Trophoblast cell (in vitro differentiated cells and primary cell): ENCODE measurements at regions not wholly inside any gene's neighbourhood (a gene's known extent, or its start where the extent isn't known, plus 50 kb on each side); places are given as distances from the start of the nearest gene placed in this dataset.
A peak's percentile ranks its signal among the peaks of the same experiment; 100 is the strongest.

Source experiments
- DNase-seq, 2 donors: peaks; one replicate each; pipeline ENCODE4 v3.0.0-alpha.2; 2016
- H2AFZ ChIP-seq: 2 replicates; pipeline ENCODE4 v1.6.1; 2013; ENCODE audit warnings: low read length, moderate library complexity, mild to moderate bottlenecking; ENCODE audit not compliant: insufficient read depth, poor library complexity
- H2AK5ac ChIP-seq: 2 replicates; pipeline ENCODE4 v1.6.1; 2013; ENCODE audit warnings: mild to moderate bottlenecking, low read length
- H2BK120ac ChIP-seq: 2 replicates; pipeline ENCODE4 v1.6.1; 2013; ENCODE audit warnings: low read length, mild to moderate bottlenecking, moderate library complexity; ENCODE audit not compliant: insufficient read depth, poor library complexity
- H2BK12ac ChIP-seq: 2 replicates; pipeline ENCODE4 v1.6.1; 2013; ENCODE audit warnings: mild to moderate bottlenecking, low read length, moderate library complexity
- H2BK5ac ChIP-seq: 2 replicates; pipeline ENCODE4 v1.6.1; 2013; ENCODE audit warnings: low read length, low read depth, moderate library complexity, mild to moderate bottlenecking; ENCODE audit not compliant: poor library complexity
- H3K14ac ChIP-seq: 2 replicates; pipeline ENCODE4 v1.6.1; 2013; ENCODE audit warnings: mild to moderate bottlenecking, low read length
- H3K18ac ChIP-seq: 2 replicates; pipeline ENCODE4 v1.6.1; 2013; ENCODE audit warnings: mild to moderate bottlenecking, low read length
- H3K23ac ChIP-seq: 2 replicates; pipeline ENCODE4 v1.6.1; 2013; ENCODE audit warnings: low read length
- H3K27ac ChIP-seq: 2 replicates; pipeline ENCODE4 v1.5.1; 2013; ENCODE audit warnings: low read depth, mild to moderate bottlenecking, inconsistent platforms, low read length, moderate library complexity
- H3K27me3 ChIP-seq: 2 replicates; pipeline ENCODE4 v1.6.1; 2013; ENCODE audit warnings: inconsistent platforms, mild to moderate bottlenecking, low read length, moderate library complexity; ENCODE audit not compliant: insufficient read depth
- H3K36me3 ChIP-seq, 2 experiments: 1 replicate in 1 of 2; 2 replicates in 1 of 2; pipeline ENCODE4 v1.6.1; 2013; ENCODE audit warnings: low read length in 2 of 2, mild to moderate bottlenecking in 2 of 2, moderate library complexity in 1 of 2; ENCODE audit not compliant: insufficient read depth in 2 of 2, control insufficient read depth in 1 of 2
- H3K4ac ChIP-seq: 2 replicates; pipeline ENCODE4 v1.6.1; 2013; ENCODE audit warnings: low read depth, mild to moderate bottlenecking, low read length, moderate library complexity
- H3K4me1 ChIP-seq, 2 experiments: 1 replicate in 1 of 2; 2 replicates in 1 of 2; pipeline ENCODE4 v1.6.1; 2013; ENCODE audit warnings: low read length in 2 of 2, mild to moderate bottlenecking in 2 of 2, moderate library complexity in 1 of 2; ENCODE audit not compliant: insufficient read depth in 2 of 2, control insufficient read depth in 1 of 2
- H3K4me2 ChIP-seq: 2 replicates; pipeline ENCODE4 v1.6.1; 2013; ENCODE audit warnings: inconsistent platforms, mild to moderate bottlenecking, low read length, moderate library complexity
- H3K4me3 ChIP-seq: 2 replicates; pipeline ENCODE4 v1.5.1; 2013; ENCODE audit warnings: mild to moderate bottlenecking, low read depth, low read length, inconsistent platforms
- H3K79me1 ChIP-seq: one replicate; pipeline ENCODE4 v1.6.1; 2013; ENCODE audit warnings: low read length
- H3K79me2 ChIP-seq: 2 replicates; pipeline ENCODE4 v1.6.1; 2013; ENCODE audit warnings: low read length, mild to moderate bottlenecking; ENCODE audit not compliant: control insufficient read depth, insufficient read depth, poor library complexity
- H3K9ac ChIP-seq: 2 replicates; pipeline ENCODE4 v1.6.1; 2013; ENCODE audit warnings: mild to moderate bottlenecking, low read length
- H3K9me3 ChIP-seq: 2 replicates; pipeline ENCODE4 v1.6.1; 2013; ENCODE audit warnings: low read depth, mild to moderate bottlenecking, control low read depth, inconsistent platforms, low read length; ENCODE audit not compliant: insufficient read depth
- H4K12ac ChIP-seq: 2 replicates; pipeline ENCODE4 v1.6.1; 2013; ENCODE audit warnings: low read depth, mild to moderate bottlenecking, low read length, moderate library complexity
- H4K8ac ChIP-seq: 2 replicates; pipeline ENCODE4 v1.6.1; 2013; ENCODE audit warnings: low read depth, mild to moderate bottlenecking, low read length, moderate library complexity
- H4K91ac ChIP-seq: one replicate; pipeline ENCODE4 v1.6.1; 2013; ENCODE audit warnings: low read depth, mild to moderate bottlenecking, low read length, moderate library complexity
- WGBS: extraction: QIAGEN DNeasy Blood & Tissue Kit; methylation state at CpG from one replicate; pipeline ENCODE4 v1.1.7; 2013; ENCODE audit warnings: missing lambda C conversion rate; ENCODE audit not compliant: insufficient read length, insufficient coverage; ENCODE audit errors: extremely low coverage; 5-methylcytosine and 5-hydroxymethylcytosine counted together

- WGBS: no CpG with 5 or more reads among the region's 9 CpGs
Observed at GRCh38 chr2:58976375-58977071, 735.4 kb upstream of the FANCL start.

GRCh38 chr2:58974881-58975280 is 733.8 kb upstream of the FANCL start:
- peak overlapping the region; percentile 46 for H3K18ac ChIP-seq
- peak overlapping the region; percentile 26 for H4K8ac ChIP-seq
- no peaks in the 10 kb centered on the region for H3K36me3 ChIP-seq
- no peaks in the 10 kb centered on the region for H3K79me2 ChIP-seq
- no peak overlapping the region for H4K12ac ChIP-seq
- no CpG with 5 or more reads among the region's 7 CpGs for WGBS
- peak overlapping the region; percentile 58 for H3K4ac ChIP-seq
- H3K27me3 ChIP-seq: no peaks in the 10 kb centered on the region
- no peaks in the 10 kb centered on the region for H3K9me3 ChIP-seq
- H3K79me1 ChIP-seq: peaks cover 13% of the 10 kb centered on the region
- no peak for DNase-seq
- H2BK120ac ChIP-seq: peak overlapping the region; percentile 95
- no peak overlapping the region for H3K4me2 ChIP-seq
- H3K9ac ChIP-seq: no peak overlapping the region
- H3K23ac ChIP-seq: no peak overlapping the region
- peak overlapping the region; percentile 97 for H4K91ac ChIP-seq
- H3K4me1 ChIP-seq: peaks cover 8 to 11% of the 10 kb centered on the region in 2 experiments
- H2AFZ ChIP-seq: no peak overlapping the region
- H2AK5ac ChIP-seq: peak overlapping the region; percentile 82
- H2BK5ac ChIP-seq: peak overlapping the region; percentile 75
- H3K4me3 ChIP-seq: no peak overlapping the region
- H3K14ac ChIP-seq: peak overlapping the region; percentile 75
- no peak overlapping the region for H3K27ac ChIP-seq
- peak overlapping the region; percentile 100 for H2BK12ac ChIP-seq

More at GRCh38 chr2:58976375-58977071, 735.4 kb upstream of the FANCL start:
- no peaks in the 10 kb centered on the region for H3K9me3 ChIP-seq
- no peak overlapping the region for H2AFZ ChIP-seq
- no peak overlapping the region for H3K23ac ChIP-seq
- no peaks in the 10 kb centered on the region for H3K36me3 ChIP-seq
- no peak overlapping the region for H2BK5ac ChIP-seq
- H3K27me3 ChIP-seq: no peaks in the 10 kb centered on the region
- H4K8ac ChIP-seq: no peak overlapping the region
- no peak overlapping the region for H3K14ac ChIP-seq
- H2BK12ac ChIP-seq: no peak overlapping the region
- peak in 1 of 2 donors; percentile 7 for DNase-seq
- H3K4me1 ChIP-seq: peaks cover 8 to 11% of the 10 kb centered on the region in 2 experiments
- no peaks in the 10 kb centered on the region for H3K79me2 ChIP-seq
- no peak overlapping the region for H3K27ac ChIP-seq
- no peak overlapping the region for H4K91ac ChIP-seq
- no peak overlapping the region for H3K4me2 ChIP-seq
- H2BK120ac ChIP-seq: no peak overlapping the region
- H3K79me1 ChIP-seq: peaks cover 13% of the 10 kb centered on the region
- H2AK5ac ChIP-seq: no peak overlapping the region
- H3K4ac ChIP-seq: no peak overlapping the region
- no peak overlapping the region for H4K12ac ChIP-seq
- no peak overlapping the region for H3K9ac ChIP-seq
- H3K18ac ChIP-seq: no peak overlapping the region
- H3K4me3 ChIP-seq: no peak overlapping the region

GRCh38 chr2:58974426-58974825 is 733.3 kb upstream of the FANCL start:
- DNase-seq: no peak
- WGBS: no CpG with 5 or more reads among the region's 2 CpGs

GRCh38 chr2:58973811-58974281 is 732.7 kb upstream of the FANCL start:
- Histone ChIP-seq H2BK5ac (no peak overlapping the region), H3K14ac (no peak overlapping the region), H2BK12ac (no peak overlapping the region), H3K4me1 (peaks cover 8 to 11% of the 10 kb centered on the region in 2 experiments), H3K23ac (no peak overlapping the region), H3K4ac (no peak overlapping the region), H2AFZ (no peak overlapping the region), H3K27ac (peak overlapping the region; percentile 87), H2BK120ac (no peak overlapping the region), H3K79me2 (no peaks in the 10 kb centered on the region), H3K4me2 (no peak overlapping the region), H4K8ac (no peak overlapping the region), H4K12ac (no peak overlapping the region), H3K9me3 (no peaks in the 10 kb centered on the region), H4K91ac (no peak overlapping the region), H3K79me1 (peaks cover 13% of the 10 kb centered on the region), H3K18ac (no peak overlapping the region), H3K9ac (no peak overlapping the region), H3K27me3 (no peaks in the 10 kb centered on the region), H3K36me3 (no peaks in the 10 kb centered on the region), H2AK5ac (no peak overlapping the region), H3K4me3 (no peak overlapping the region)
- WGBS: no CpG with 5 or more reads among the region's 6 CpGs
- peak; percentile 66 to 69 for DNase-seq

More at GRCh38 chr2:58974426-58974825, 733.3 kb upstream of the FANCL start:
- Histone ChIP-seq H3K27me3 (no peaks in the 10 kb centered on the region), H3K14ac (no peak overlapping the region), H3K27ac (no peak overlapping the region), H4K12ac (no peak overlapping the region), H2BK12ac (no peak overlapping the region), H3K79me2 (no peaks in the 10 kb centered on the region), H2BK5ac (no peak overlapping the region), H4K8ac (no peak overlapping the region), H3K9ac (no peak overlapping the region), H2AK5ac (no peak overlapping the region), H3K4me1 (peaks cover 8 to 11% of the 10 kb centered on the region in 2 experiments), H3K4me3 (no peak overlapping the region), H2BK120ac (no peak overlapping the region), H3K79me1 (peaks cover 13% of the 10 kb centered on the region), H3K4ac (no peak overlapping the region), H3K4me2 (no peak overlapping the region), H3K9me3 (no peaks in the 10 kb centered on the region), H3K18ac (no peak overlapping the region), H3K23ac (no peak overlapping the region), H4K91ac (no peak overlapping the region), H2AFZ (no peak overlapping the region), H3K36me3 (no peaks in the 10 kb centered on the region)
